Spleen (tissue), 7 donors: ENCODE measurements at regions not wholly inside any gene's neighbourhood (a gene's known extent, or its start where the extent isn't known, plus 50 kb on each side); places are given as distances from the start of the nearest gene placed in this dataset.

Experiments
- POLR2A ChIP-seq, 3 donors: fragments of 450-650 bp; IDR thresholded peaks; one replicate each; pipeline ENCODE4 v1.5.1; 2017; ENCODE audit warnings: antibody characterized with exemption in 3 of 3, mild to moderate bottlenecking in 1 of 3
- POLR2AphosphoS5 ChIP-seq, 3 donors: sonication (generic); formaldehyde crosslinking; IDR thresholded peaks; one replicate each; pipeline ENCODE4 v1.5.1; 2017; ENCODE audit warnings: antibody characterized with exemption in 3 of 3
- TF ChIP-seq, protein P1 (sequence below), 11 experiments: fragments of 200-600 bp in 7 of 11; fragments of 450-650 bp in 4 of 11; sonication (generic) in 4 of 11; IDR thresholded peaks in 8 of 11; conservative IDR thresholded peaks in 3 of 11; 1 replicate in 7 of 11; 2 replicates in 4 of 11; pipeline versions ENCODE4 v1.4.0 to v1.8.0; 2016 to 2021; ENCODE audit warnings: antibody characterized with exemption in 11 of 11, inconsistent platforms in 4 of 11, mild to moderate bottlenecking in 1 of 11
- donor health status: DM: no; HTN: no; CAD: no; lungs with moderate emphysema.
- donor health status: DM: no; HTN: no; CAD: no.
- donor health status: DM: no; HTN: no; CAD: no.

DNA sequence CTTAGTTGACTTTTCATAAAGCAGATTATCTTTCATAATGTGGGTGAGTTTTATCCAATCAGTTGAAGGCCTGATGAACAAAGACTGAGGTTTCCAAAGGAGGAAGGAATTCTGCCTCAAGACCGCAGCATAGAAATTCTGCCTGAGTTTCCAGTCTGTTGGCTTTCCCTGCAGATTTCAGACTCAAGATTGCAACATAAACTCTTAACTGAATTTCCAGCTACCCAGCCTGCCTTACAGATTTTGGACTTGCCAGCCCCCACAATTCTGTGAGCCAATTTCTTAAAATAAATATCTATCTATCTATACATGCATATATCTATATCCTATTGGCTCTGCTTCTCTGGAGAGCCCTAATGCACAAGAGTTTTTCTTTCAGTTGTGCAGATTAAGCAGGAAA is 57.3 kb upstream of the SMLR1 start:
- TF ChIP-seq, protein P1, sequence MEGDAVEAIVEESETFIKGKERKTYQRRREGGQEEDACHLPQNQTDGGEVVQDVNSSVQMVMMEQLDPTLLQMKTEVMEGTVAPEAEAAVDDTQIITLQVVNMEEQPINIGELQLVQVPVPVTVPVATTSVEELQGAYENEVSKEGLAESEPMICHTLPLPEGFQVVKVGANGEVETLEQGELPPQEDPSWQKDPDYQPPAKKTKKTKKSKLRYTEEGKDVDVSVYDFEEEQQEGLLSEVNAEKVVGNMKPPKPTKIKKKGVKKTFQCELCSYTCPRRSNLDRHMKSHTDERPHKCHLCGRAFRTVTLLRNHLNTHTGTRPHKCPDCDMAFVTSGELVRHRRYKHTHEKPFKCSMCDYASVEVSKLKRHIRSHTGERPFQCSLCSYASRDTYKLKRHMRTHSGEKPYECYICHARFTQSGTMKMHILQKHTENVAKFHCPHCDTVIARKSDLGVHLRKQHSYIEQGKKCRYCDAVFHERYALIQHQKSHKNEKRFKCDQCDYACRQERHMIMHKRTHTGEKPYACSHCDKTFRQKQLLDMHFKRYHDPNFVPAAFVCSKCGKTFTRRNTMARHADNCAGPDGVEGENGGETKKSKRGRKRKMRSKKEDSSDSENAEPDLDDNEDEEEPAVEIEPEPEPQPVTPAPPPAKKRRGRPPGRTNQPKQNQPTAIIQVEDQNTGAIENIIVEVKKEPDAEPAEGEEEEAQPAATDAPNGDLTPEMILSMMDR (IDR thresholded peaks at IDR 0.05 in 8 of 11, conservative IDR thresholded peaks at IDR 0.05 in 3 of 11): no peak
- TF ChIP-seq POLR2AphosphoS5 (IDR thresholded peaks at IDR 0.05): no peak
- no peak for TF ChIP-seq POLR2A (IDR thresholded peaks at IDR 0.05)
